ENCODE measurements at regions not wholly inside any gene's neighbourhood (a gene's known extent, or its start where the extent isn't known, plus 50 kb on each side); places are given as distances from the start of the nearest gene placed in this dataset.

DNA sequence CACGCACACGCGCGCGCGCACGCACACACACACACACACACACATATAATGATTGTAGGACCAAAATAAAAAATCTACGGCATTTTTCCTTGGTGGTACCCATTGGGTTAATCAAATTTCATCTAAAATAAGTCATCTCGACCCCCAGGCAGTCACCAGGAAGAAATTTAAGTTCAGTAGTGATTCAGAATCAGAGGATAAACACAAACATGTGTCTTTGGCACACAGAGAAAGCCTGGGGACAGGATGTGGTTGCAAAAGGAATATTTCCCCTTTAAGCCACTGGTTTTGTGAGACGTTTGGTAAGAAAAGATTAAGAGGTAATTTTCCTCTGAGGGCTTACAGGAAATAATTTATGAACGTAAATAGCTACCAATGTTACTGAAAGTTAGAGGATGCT is 171.6 kb upstream of the PIEZO2 start:
- DNase-seq (ENCODE audit: low spot score): peak; percentile 55

- DNase-seq (ENCODE audit: low spot score): no peak
These were observed 167.2 kb upstream of the PIEZO2 start for GRCh38 chr18:11316546-11316945.

DNA sequence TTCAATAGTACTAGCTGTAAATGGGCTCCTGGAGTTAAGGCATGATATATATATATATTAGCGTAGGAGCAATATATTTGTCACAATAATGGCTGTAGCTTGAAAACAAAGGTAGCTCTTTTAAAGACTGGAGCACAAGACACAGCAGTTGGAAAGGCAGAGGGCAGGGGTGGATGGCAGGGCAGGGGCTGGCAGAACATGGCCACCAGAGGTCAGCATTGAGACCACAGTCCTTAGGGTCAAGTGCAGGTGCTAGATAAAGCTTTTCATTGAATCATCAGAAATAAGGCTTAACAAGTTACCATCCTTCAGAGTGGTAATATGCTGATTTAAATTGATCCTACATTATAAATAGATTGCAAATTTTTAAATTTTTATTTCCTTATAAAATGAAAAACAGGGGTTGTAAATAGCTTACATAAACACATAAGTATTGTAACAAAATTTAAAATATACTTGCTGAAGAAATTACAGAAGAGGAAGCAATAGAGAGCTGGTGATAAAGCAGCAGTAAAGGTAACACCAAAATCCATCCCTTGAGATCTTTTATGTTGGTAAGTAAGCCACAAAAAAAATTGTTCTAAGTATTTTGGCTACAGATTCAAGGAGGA is 161.2 kb upstream of the PIEZO2 start:
- DNase-seq (ENCODE audit: low spot score): peak; percentile 58

DNA sequence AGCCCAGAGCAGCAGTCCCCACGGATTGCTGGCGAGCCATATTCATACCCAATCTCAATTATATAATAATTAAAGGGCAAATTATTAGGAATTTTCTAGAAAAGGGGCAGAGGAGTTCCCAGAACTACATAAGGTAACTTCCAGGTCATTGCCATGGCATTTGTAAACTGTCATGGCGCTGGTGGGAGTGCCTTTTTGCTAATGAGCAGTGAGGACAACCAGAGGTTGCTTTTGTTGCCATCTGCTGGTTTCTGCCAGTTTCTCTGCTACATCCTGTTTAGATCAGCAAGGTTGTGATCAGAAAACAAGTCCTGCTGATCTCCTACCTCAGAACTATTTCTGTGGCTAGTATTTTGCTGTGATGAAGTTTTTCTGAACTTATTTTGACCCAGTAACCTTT is 159.8 kb upstream of the PIEZO2 start:
- DNase-seq (ENCODE audit: low spot score): no peak

GRCh38 chr18:11308499-11308898 is 159.1 kb upstream of the PIEZO2 start:
- no peak for DNase-seq (ENCODE audit: low spot score)

DNA sequence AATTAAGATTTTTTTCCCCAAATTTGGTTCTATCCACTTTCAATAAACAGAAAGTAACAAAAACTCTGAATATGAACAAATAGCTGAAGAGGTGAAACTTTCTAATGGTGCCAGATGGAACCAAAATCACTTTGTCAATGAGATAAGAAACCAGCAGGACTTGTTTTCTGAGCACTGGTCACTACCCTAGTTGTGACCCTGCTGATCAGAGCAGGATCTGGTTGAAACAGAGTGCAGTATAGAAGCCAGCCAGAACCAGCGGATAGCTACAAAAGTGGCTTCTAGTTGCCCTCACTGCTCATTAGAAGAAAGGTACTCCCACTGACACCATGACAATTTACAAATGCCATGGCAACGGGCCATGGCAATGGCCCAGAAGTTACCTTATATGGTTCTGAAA is 158.3 kb upstream of the PIEZO2 start:
- DNase-seq (ENCODE audit: low spot score): no peak

- no peak for DNase-seq (ENCODE audit: low spot score)
These were observed 156.1 kb upstream of the PIEZO2 start for GRCh38 chr18:11305507-11305906.

- DNase-seq (ENCODE audit: low spot score): no peak
These were observed 155.6 kb upstream of the PIEZO2 start for GRCh38 chr18:11304928-11305327.

GRCh38 chr18:11296946-11297345 is 147.6 kb upstream of the PIEZO2 start:
- no peak for DNase-seq (ENCODE audit: low spot score)

- no peak for DNase-seq (ENCODE audit: low spot score)
These were observed 144.4 kb upstream of the PIEZO2 start for GRCh38 chr18:11293794-11294193.

DNA sequence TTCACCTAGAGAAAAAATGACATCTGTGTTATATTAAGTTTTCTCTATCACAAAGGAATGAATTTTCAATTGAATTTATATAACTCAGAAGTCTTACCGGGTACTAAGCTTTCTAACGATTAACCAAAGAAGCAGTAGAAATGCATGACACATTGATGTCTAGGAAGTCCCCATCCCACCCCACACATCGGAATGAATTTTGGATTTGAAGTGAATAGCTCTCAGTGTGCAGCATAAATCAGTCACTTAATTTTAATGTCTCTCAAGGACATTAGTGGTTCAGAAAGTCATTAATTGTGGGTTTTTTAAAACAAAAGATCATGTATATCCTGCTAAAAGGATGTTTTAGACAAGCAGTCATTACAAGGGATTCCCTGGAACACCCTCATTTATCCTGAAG is 141.4 kb upstream of the PIEZO2 start:
- DNase-seq (ENCODE audit: low spot score): no peak

DNA sequence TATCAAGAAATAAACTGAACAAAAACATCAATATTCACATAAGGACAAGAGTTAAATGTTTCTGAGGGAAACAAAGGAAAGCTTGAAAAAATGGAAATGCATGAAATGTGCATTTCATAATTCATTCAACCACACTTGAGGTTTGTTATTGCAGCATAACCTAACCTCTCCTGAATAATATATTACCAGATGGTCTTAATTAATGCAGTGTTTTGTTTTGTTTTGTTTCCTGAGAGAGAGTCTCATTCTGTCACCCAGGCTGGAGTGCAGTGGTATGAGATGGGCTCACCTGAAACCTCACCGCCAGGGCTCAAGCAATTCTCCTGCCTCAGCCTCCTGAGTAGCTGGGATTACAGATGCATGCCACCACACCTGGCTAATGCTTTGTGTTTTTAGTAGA is 139.9 kb upstream of the PIEZO2 start:
- peak; percentile 9 for DNase-seq (ENCODE audit: low spot score)

- DNase-seq (ENCODE audit: low spot score): no peak
These were observed 139.0 kb upstream of the PIEZO2 start for GRCh38 chr18:11288401-11288800.

- no peak for DNase-seq (ENCODE audit: low spot score)
These were observed 137.1 kb upstream of the PIEZO2 start for GRCh38 chr18:11286431-11286830.

GRCh38 chr18:11284811-11285210 is 135.4 kb upstream of the PIEZO2 start:
- DNase-seq (ENCODE audit: low spot score): no peak

- no peak for DNase-seq (ENCODE audit: low spot score)
These were observed 135.0 kb upstream of the PIEZO2 start for GRCh38 chr18:11284349-11284748.

DNA sequence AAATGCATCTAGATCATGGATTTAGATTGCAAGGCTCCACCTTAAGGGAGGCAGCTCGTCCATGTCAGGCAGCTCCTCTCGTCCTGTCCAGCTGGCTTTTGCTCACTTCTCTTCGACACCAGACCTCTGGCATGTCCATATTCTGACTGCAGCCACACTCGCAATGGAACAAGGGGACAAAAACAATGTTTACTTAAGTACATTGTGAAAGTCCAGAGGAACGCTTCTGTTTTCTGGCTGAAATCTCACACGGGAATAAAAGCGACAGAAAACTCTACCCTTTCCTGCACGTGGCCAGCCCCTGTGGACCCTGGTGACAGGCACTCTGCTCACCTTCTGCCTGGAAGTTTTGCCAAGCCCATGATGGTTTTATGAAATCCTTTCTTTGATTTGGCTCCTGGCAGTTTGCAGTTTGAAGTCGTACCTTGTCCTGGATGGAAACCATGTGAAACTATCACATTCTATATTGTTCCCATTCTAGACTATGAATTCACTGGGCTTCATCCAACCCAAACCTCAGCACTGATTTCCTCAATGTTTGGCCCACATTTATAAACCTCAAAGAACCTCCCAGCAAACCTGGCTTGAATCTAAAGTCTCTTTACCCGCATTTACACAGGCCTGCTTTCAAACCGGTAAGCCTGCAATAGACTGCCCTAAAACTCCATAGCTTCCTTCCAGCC is 134.3 kb upstream of the PIEZO2 start:
- DNase-seq (ENCODE audit: low spot score): no peak

DNA sequence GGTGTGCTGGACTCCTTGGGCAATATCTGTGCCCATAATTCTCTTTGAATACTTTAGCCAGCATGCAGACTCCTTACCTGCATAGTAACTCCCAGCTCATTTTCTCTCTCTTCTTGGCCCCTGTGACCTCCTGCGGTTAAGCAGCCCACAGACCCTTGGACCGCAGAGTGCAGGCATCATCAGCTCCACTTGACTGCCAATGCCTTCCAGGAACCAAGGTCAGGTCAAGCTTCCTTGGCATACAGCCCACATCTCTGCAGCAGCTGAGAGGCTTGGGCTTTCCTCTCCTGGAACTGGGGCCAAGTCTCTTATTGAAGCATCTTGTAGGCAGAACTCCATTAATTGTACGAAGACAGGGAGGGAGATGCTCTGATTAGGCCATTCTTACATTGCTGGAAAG is 130.1 kb upstream of the PIEZO2 start:
- DNase-seq (ENCODE audit: low spot score): no peak

DNA sequence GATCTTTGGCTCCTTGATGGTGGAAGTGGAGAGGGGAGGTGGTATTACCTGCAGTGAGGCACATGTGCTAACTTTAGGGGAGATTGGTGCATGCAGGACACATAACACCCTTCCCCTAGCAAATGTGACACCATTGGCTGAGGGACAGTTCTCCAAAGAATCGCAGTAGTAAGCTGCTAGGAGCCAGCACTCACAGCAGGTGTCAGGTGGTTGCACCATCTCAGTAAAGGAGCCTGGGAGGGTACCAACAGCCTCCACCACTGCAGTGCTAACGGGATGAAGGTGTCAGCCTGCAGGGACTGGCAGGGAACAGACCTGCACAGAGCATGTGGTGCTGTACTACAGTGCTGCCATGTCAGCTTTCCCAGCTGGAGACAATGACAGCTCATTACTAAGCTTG is 127.3 kb upstream of the PIEZO2 start:
- DNase-seq (ENCODE audit: low spot score): no peak

DNA sequence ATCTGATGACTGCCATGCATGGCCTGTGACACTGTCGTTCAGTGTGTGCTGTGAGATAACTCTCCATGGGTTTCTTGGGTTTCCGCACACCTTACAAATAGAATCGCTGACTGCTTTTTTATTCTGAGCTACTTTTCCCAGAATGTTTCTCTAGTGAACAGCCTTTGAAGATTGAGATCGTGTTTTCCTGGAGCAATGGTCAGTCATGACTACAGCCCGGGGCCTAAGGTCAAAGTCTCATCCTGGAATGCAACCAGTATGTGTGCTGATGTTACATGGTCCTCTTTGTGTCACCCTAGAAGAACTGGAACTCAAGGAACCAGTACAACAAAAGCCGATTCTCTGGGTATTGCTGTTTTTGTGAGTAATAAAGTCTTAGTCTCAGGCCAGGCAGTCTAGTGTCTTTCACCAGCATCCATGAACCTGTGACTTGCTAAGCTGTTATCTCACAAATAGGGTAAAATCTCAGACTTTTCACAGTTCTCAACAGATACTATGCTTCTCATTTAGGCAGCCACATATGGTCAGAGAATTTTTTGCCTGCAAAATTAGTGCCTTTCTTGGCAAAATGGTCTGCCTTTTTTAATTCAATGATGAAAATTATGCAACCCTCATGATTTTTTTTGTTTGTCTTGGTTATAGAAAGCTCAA is 124.9 kb upstream of the PIEZO2 start:
- no peak for DNase-seq (ENCODE audit: low spot score)

DNA sequence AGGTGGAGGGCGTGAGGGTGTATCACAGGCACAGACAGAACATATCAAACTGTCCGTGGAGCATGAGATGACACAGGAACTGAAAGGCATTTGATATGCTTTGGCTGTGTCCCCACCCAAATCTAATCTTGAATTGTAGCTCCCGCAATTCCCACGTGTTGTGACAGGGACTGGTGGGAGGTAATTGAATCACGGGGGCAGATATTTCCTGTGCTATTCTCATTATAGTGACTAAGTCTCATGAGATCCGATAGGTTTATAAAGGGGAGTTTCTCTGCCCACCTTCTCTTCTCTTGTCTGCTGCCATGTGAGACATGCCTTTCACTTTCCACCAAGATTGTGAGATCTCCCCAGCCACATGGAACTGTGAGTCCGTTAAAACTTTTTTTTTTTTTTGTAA is 123.1 kb upstream of the PIEZO2 start:
- DNase-seq (ENCODE audit: low spot score): no peak

GRCh38 chr18:11271954-11272353 is 122.6 kb upstream of the PIEZO2 start:
- DNase-seq (ENCODE audit: low spot score): no peak

- DNase-seq (ENCODE audit: low spot score): peak; percentile 9
These were observed 119.9 kb upstream of the PIEZO2 start for GRCh38 chr18:11269257-11269656.

All from GM03348 (cell line).